A549 (cell line): ENCODE measurements at regions not wholly inside any gene's neighbourhood (a gene's known extent, or its start where the extent isn't known, plus 50 kb on each side); places are given as distances from the start of the nearest gene placed in this dataset.
A peak's percentile ranks its signal among the peaks of the same experiment; 100 is the strongest.

Source experiments
- ATAC-seq, 2 experiments: fragments of 200-7000 bp in 1 of 2; fragments of >200 bp in 1 of 2; cut with Nextera tagmentation in 1 of 2; cut with Tn5 transposase in 1 of 2; 3 replicates each; pipeline versions ENCODE4 v1.8.0 to v1.9.1; 2018 to 2020; ENCODE audit warnings: mild to moderate bottlenecking in 1 of 2, moderate library complexity in 1 of 2
- CTCF ChIA-PET: fragments of 300-600 bp; sonication (Branson Sonifier 250); formaldehyde crosslinking; extraction: SDS; loops from one replicate; lab custom pipeline; 2021; ENCODE audit warnings: antibody characterized with exemption, inconsistent platforms; lab: Yijun Ruan, JAX
- POLR2A ChIA-PET: fragments of 350-600 bp; formaldehyde crosslinking; extraction: SDS; loops from one replicate; lab custom pipeline; 2021; ENCODE audit warnings: antibody characterized with exemption, inconsistent platforms; lab: Yijun Ruan, JAX
- DNase-seq, 2 experiments: peaks; one replicate each; pipeline versions ENCODE4 v3.0.0 to v3.0.0-alpha.2; 2011 to 2016; ENCODE audit warnings: low read depth in 1 of 2, low spot score in 1 of 2
- FAIRE-seq: peaks from 2 replicates; lab custom pipeline; 2011; peaks lifted over from hg19 to GRCh38; lab: Jason Lieb, UNC
- H3K27ac ChIP-seq, 2 experiments: fragments of >200 bp; sonication (Bioruptor Twin); formaldehyde crosslinking; 3 replicates each; pipeline ENCODE4 v1.5.1; 2016 to 2017
- H3K4me1 ChIP-seq: fragments of >200 bp; sonication (Bioruptor Twin); formaldehyde crosslinking; 3 replicates; pipeline ENCODE4 v1.6.1; 2016
- H3K4me2 ChIP-seq: fragments of >200 bp; sonication (Bioruptor Twin); formaldehyde crosslinking; 3 replicates; pipeline ENCODE4 v1.6.1; 2016
- H3K4me3 ChIP-seq: fragments of >200 bp; sonication (Bioruptor Twin); formaldehyde crosslinking; 3 replicates; pipeline ENCODE4 v1.5.1; 2016
- H3K9me3 ChIP-seq: fragments of >200 bp; sonication (Bioruptor Twin); formaldehyde crosslinking; 3 replicates; pipeline ENCODE4 v1.6.1; 2016
- BHLHE40 ChIP-seq: IDR thresholded peaks from 2 replicates; pipeline ENCODE4 v1.6.1; 2012; ENCODE audit warnings: low read depth, low read length, inconsistent platforms
- CEBPB ChIP-seq, 2 experiments: fragments of >200 bp in 1 of 2; sonication (Bioruptor Twin) in 1 of 2; formaldehyde crosslinking in 1 of 2; IDR thresholded peaks; 2 replicates each; pipeline ENCODE4 v1.6.1; 2012 to 2016
- CHD2 ChIP-seq: fragments of 150-350 bp; IDR thresholded peaks from 2 replicates; pipeline ENCODE4 v1.6.1; 2014; ENCODE audit warnings: low read length; ENCODE audit not compliant: partially characterized antibody
- EP300 ChIP-seq, 2 experiments: fragments of >200 bp; sonication (Bioruptor Twin); formaldehyde crosslinking; IDR thresholded peaks; 2 replicates in 1 of 2; 3 replicates in 1 of 2; pipeline ENCODE4 v1.6.1; 2016 to 2017
- HDAC2 ChIP-seq: fragments of 200-600 bp; sonication (generic); IDR thresholded peaks from 2 replicates; pipeline ENCODE4 v1.6.1; 2016
- HOXB13 ChIP-seq: fragments of 250-450 bp; sonication (Bioruptor Pico); IDR thresholded peaks from 2 replicates; pipeline ENCODE4 v1.5.0; 2020; ENCODE audit warnings: low read depth, mild to moderate bottlenecking, moderate library complexity
- HOXB5 ChIP-seq: fragments of 250-450 bp; sonication (Bioruptor Pico); IDR thresholded peaks from 2 replicates; pipeline ENCODE4 v1.5.0; 2020; ENCODE audit warnings: mild to moderate bottlenecking, moderate library complexity
- MAFK ChIP-seq: fragments of 450-650 bp; IDR thresholded peaks from 2 replicates; pipeline ENCODE4 v1.6.1; 2014; ENCODE audit not compliant: partially characterized antibody
- NFE2L2 ChIP-seq: fragments of 150-350 bp; conservative IDR thresholded peaks from 2 replicates; pipeline ENCODE4 v1.6.1; 2014; ENCODE audit warnings: low read length
- RAD21 ChIP-seq, 2 experiments: fragments of >200 bp in 1 of 2; sonication (Bioruptor Twin) in 1 of 2; formaldehyde crosslinking in 1 of 2; IDR thresholded peaks in 1 of 2; conservative IDR thresholded peaks in 1 of 2; 2 replicates in 1 of 2; 3 replicates in 1 of 2; pipeline ENCODE4 v1.6.1; 2012 to 2018; ENCODE audit warnings: inconsistent platforms in 1 of 2
- RARB ChIP-seq: fragments of 250-450 bp; sonication (Bioruptor Pico); IDR thresholded peaks from 2 replicates; pipeline ENCODE4 v1.8.0; 2021; ENCODE audit warnings: mild to moderate bottlenecking, moderate library complexity
- RFX5 ChIP-seq: fragments of 450-650 bp; IDR thresholded peaks from 2 replicates; pipeline ENCODE4 v1.7.1; 2014; ENCODE audit warnings: antibody characterized with exemption, mild to moderate bottlenecking, moderate library complexity
- TFCP2L1 ChIP-seq: fragments of 250-450 bp; sonication (Bioruptor Pico); IDR thresholded peaks from 2 replicates; pipeline ENCODE4 v1.5.0; 2021; ENCODE audit warnings: mild to moderate bottlenecking
- ZC3H11A ChIP-seq: fragments of 450-650 bp; IDR thresholded peaks from 2 replicates; pipeline ENCODE4 v1.6.1; 2014; ENCODE audit warnings: antibody characterized with exemption, mild to moderate bottlenecking
- WGBS: methylation state at CpG from one replicate; pipeline ENCODE4 v1.1.6; 2017; ENCODE audit errors: missing lambda C conversion rate; 5-methylcytosine and 5-hydroxymethylcytosine counted together
- TF ChIP-seq, protein P1 (sequence below): fragments of 200-600 bp; sonication (generic); IDR thresholded peaks from 2 replicates; pipeline ENCODE4 v1.6.1; 2016; ENCODE audit warnings: antibody characterized with exemption, mild to moderate bottlenecking, moderate library complexity
- TF ChIP-seq, protein P2 (sequence below): fragments of 250-450 bp; sonication (Bioruptor Pico); IDR thresholded peaks from 2 replicates; pipeline ENCODE4 v1.5.0; 2021; ENCODE audit warnings: mild to moderate bottlenecking, moderate library complexity, borderline replicate concordance
- TF ChIP-seq, protein P3 (sequence below): fragments of >200 bp; sonication (Bioruptor Twin); formaldehyde crosslinking; IDR thresholded peaks from 3 replicates; pipeline ENCODE4 v1.6.1; 2016

DNA sequence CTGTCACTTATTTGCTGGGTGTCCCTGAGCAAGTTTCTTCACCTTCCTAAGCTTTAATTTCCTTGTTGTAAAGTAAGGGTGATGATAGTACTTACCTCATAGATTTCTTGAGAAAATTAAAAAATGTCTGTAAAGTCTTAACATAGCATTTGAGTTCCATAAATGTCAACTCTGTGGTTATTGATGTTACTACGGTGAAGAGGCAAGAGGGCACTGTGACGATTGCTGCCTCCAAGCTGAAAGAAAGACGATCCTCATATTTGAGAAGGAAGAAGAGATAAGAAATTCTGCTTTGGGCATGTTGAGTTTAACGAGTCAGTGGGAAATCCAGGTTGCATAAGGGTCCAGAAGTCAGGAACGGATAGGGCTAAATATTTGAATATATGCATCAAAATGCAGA, 240.8 kb upstream of the ZPLD1 start:
- DNase-seq (no peak), ATAC-seq (no peak), FAIRE-seq (no peak)
- TF ChIP-seq HOXB13, result no peak
- no peak for TF ChIP-seq HOXB5 (CRISPR knock-in tag)
- no peak for TF ChIP-seq ZC3H11A
- no peak for TF ChIP-seq BHLHE40
- no peak for TF ChIP-seq RFX5
- no peak for TF ChIP-seq TFCP2L1 (CRISPR knock-in tag)
- H3K27ac ChIP-seq, result no peak overlapping the region
- no peak overlapping the region for H3K4me2 ChIP-seq
- POLR2A ChIA-PET, result no interaction called here
- H3K4me1 ChIP-seq, result peaks cover 16% of the 10 kb centered on the region
- WGBS, result 83% methylated on average over 5 of the region's 5 CpGs
- CTCF ChIA-PET, result interaction anchor here (0.6 kb wide), 1 partner anchor 346 kb away, joined by 3 read pairs; no protein-coding TSS in a partner anchor
- H3K9me3 ChIP-seq, result no peaks in the 10 kb centered on the region
- no peak overlapping the region for H3K4me3 ChIP-seq

DNA sequence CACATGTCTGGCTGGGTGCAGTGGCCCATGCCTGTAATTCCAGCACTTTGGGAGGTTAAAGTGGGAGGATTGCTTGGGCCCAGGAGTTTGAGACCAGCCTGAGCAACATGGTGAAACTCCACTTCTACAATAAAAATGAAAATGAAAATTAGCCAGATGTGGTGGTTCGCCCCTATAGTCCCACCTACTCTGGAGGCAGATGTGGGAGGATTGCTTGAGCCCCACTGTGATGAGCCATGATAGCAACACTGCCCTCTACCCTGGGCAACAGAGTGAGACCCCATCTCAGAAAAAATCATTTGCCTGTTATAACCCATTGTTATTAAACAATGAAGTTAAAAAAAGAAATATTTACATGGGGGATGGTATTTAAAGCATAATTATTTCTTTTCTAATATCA, 240.1 kb upstream of the ZPLD1 start:
- Histone ChIP-seq H3K4me2 (peak overlapping the region; percentile 44; the same call in 2 of the 3 replicates), H3K9me3 (no peaks in the 10 kb centered on the region), H3K4me3 (no peak overlapping the region), H3K27ac (peak overlapping the region; percentile 2 to 63; a peak in 5 of 6 replicates), H3K4me1 (peaks cover 13% of the 10 kb centered on the region)
- ATAC-seq (no peak), FAIRE-seq (no peak), DNase-seq (no peak)
- ChIA-PET CTCF (no interaction called here), POLR2A (no interaction called here)
- 86% methylated on average over 1 of the region's 1 CpG for WGBS
- no peak for TF ChIP-seq ZC3H11A
- TF ChIP-seq RARB (CRISPR knock-in tag), result no peak

DNA sequence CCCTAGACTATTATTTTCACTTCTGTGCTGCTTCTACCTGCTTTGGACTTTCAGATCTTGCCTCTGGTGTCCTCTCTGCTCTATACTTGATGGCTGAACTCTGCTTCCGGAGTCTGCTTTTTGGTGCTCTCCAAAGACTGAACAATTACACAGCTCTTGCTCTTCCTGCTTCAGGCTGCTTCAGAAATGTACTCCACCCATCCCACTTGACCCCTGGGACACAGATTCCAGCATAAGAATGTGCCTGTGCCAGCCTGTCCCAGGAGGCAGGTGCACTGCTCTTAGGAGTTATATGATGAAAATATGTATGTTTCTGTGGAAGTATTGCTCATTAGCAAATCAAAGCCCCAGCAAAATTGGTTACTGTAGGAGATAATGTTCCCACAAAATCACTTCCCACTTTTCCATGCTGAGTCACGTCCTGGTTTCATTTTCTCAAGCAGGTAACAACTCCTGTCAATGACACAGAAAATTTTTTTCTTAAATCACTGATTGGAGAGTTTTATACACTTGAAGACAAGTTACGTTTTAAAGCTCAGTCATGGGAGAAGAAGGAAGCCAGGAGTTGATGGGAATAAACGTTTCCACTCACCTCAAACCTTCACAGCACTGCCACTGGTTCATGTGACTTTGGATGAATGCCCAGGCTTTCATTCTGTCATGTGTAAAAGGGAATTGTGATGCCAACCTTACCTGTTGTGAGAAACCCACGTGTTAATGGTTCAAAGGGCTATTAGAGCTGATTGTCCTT, 239.4 kb upstream of the ZPLD1 start:
- CTCF ChIA-PET, result interaction anchor here (1.8 kb wide), 1 partner anchor 30 kb away, joined by 7 read pairs; no protein-coding TSS in a partner anchor
- DNase-seq, result peak in 1 of 2 experiments; percentile 44
- no peak overlapping the region for H3K4me3 ChIP-seq
- peaks cover 10% of the 10 kb centered on the region; the same call in 2 of the 3 replicates for H3K4me1 ChIP-seq
- POLR2A ChIA-PET, result no interaction called here
- no peak for FAIRE-seq
- H3K4me2 ChIP-seq, result peak overlapping the region; percentile 44
- peak overlapping the region; percentile 2 to 63; a peak in 5 of 6 replicates for H3K27ac ChIP-seq
- ATAC-seq, result peak; percentile 54 to 59; a peak in 3 of 6 replicates
- H3K9me3 ChIP-seq, result no peaks in the 10 kb centered on the region
- 42% methylated on average over 5 of the region's 5 CpGs for WGBS
- TF ChIP-seq MAFK, result peak; percentile 28
- TF ChIP-seq CEBPB (IDR thresholded peaks at IDR 0.05), result no peak
- no peak for TF ChIP-seq EP300 (IDR thresholded peaks at IDR 0.05)
- TF ChIP-seq HDAC2, result no peak
- TF ChIP-seq, protein P1, sequence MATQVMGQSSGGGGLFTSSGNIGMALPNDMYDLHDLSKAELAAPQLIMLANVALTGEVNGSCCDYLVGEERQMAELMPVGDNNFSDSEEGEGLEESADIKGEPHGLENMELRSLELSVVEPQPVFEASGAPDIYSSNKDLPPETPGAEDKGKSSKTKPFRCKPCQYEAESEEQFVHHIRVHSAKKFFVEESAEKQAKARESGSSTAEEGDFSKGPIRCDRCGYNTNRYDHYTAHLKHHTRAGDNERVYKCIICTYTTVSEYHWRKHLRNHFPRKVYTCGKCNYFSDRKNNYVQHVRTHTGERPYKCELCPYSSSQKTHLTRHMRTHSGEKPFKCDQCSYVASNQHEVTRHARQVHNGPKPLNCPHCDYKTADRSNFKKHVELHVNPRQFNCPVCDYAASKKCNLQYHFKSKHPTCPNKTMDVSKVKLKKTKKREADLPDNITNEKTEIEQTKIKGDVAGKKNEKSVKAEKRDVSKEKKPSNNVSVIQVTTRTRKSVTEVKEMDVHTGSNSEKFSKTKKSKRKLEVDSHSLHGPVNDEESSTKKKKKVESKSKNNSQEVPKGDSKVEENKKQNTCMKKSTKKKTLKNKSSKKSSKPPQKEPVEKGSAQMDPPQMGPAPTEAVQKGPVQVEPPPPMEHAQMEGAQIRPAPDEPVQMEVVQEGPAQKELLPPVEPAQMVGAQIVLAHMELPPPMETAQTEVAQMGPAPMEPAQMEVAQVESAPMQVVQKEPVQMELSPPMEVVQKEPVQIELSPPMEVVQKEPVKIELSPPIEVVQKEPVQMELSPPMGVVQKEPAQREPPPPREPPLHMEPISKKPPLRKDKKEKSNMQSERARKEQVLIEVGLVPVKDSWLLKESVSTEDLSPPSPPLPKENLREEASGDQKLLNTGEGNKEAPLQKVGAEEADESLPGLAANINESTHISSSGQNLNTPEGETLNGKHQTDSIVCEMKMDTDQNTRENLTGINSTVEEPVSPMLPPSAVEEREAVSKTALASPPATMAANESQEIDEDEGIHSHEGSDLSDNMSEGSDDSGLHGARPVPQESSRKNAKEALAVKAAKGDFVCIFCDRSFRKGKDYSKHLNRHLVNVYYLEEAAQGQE, result no peak
- TF ChIP-seq CHD2, result no peak
- no peak for TF ChIP-seq HOXB5 (CRISPR knock-in tag)
- TF ChIP-seq, protein P2, sequence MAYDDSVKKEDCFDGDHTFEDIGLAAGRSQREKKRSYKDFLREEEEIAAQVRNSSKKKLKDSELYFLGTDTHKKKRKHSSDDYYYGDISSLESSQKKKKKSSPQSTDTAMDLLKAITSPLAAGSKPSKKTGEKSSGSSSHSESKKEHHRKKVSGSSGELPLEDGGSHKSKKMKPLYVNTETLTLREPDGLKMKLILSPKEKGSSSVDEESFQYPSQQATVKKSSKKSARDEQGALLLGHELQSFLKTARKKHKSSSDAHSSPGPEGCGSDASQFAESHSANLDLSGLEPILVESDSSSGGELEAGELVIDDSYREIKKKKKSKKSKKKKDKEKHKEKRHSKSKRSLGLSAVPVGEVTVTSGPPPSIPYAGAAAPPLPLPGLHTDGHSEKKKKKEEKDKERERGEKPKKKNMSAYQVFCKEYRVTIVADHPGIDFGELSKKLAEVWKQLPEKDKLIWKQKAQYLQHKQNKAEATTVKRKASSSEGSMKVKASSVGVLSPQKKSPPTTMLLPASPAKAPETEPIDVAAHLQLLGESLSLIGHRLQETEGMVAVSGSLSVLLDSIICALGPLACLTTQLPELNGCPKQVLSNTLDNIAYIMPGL, result no peak
- 0 out of 2 replicates have a peak, but pooled peaks have one; percentile 24 for TF ChIP-seq NFE2L2
- TF ChIP-seq, protein P3, sequence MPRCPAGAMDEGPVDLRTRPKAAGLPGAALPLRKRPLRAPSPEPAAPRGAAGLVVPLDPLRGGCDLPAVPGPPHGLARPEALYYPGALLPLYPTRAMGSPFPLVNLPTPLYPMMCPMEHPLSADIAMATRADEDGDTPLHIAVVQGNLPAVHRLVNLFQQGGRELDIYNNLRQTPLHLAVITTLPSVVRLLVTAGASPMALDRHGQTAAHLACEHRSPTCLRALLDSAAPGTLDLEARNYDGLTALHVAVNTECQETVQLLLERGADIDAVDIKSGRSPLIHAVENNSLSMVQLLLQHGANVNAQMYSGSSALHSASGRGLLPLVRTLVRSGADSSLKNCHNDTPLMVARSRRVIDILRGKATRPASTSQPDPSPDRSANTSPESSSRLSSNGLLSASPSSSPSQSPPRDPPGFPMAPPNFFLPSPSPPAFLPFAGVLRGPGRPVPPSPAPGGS, result no peak
- TF ChIP-seq RAD21 (conservative IDR thresholded peaks at IDR 0.05 in 1 of 2, IDR thresholded peaks at IDR 0.05 in 1 of 2), result no peak
